Liver (tissue), 3 donors: ENCODE measurements at regions not wholly inside any gene's neighbourhood (a gene's known extent, or its start where the extent isn't known, plus 50 kb on each side); places are given as distances from the start of the nearest gene placed in this dataset.

ENCODE experiments used
- EGR1 ChIP-seq, 2 donors: IDR thresholded peaks; 2 replicates each; pipeline ENCODE4 v1.6.1; 2016 to 2018; ENCODE audit warnings: antibody characterized with exemption in 2 of 2, low read depth in 2 of 2
- GABPA ChIP-seq, 2 donors: IDR thresholded peaks in 1 of 2; conservative IDR thresholded peaks in 1 of 2; 2 replicates each; pipeline ENCODE4 v1.6.1; 2016; ENCODE audit warnings: antibody characterized with exemption in 2 of 2, mild to moderate bottlenecking in 1 of 2, moderate library complexity in 1 of 2
- HNF4A ChIP-seq, 2 donors: conservative IDR thresholded peaks; 2 replicates each; pipeline ENCODE4 v1.6.1; 2016; ENCODE audit warnings: antibody characterized with exemption in 2 of 2, mild to moderate bottlenecking in 2 of 2
- HNF4G ChIP-seq: IDR thresholded peaks from 2 replicates; pipeline ENCODE4 v1.6.1; 2016; ENCODE audit warnings: antibody characterized with exemption
- RAD21 ChIP-seq, 2 donors: IDR thresholded peaks; 2 replicates each; pipeline ENCODE4 v1.6.1; 2016; ENCODE audit warnings: antibody characterized with exemption in 2 of 2, mild to moderate bottlenecking in 2 of 2
- SP1 ChIP-seq: IDR thresholded peaks from 2 replicates; pipeline ENCODE4 v1.6.1; 2018; ENCODE audit warnings: antibody characterized with exemption, mild to moderate bottlenecking
- TAF1 ChIP-seq: conservative IDR thresholded peaks from 2 replicates; pipeline ENCODE4 v1.6.1; 2016; ENCODE audit warnings: antibody characterized with exemption, mild to moderate bottlenecking
- YY1 ChIP-seq: IDR thresholded peaks from 2 replicates; pipeline ENCODE4 v1.6.1; 2016; ENCODE audit warnings: antibody characterized with exemption, mild to moderate bottlenecking
- TF ChIP-seq, protein P1 (sequence below): fragments of 150-350 bp; IDR thresholded peaks from 2 replicates; pipeline ENCODE4 v1.5.1; 2017; ENCODE audit warnings: improper control_type of control experiment, low read depth, low read length; ENCODE audit not compliant: missing input control
- TF ChIP-seq, protein P2 (sequence below): IDR thresholded peaks from 2 replicates; pipeline ENCODE4 v1.6.1; 2016; ENCODE audit warnings: antibody characterized with exemption
- TF ChIP-seq, protein P3 (sequence below): IDR thresholded peaks from 2 replicates; pipeline ENCODE4 v1.6.1; 2016; ENCODE audit warnings: antibody characterized with exemption, mild to moderate bottlenecking
- TF ChIP-seq, protein P4 (sequence below): IDR thresholded peaks from 2 replicates; pipeline ENCODE4 v1.6.1; 2016; ENCODE audit warnings: antibody characterized with exemption
- donor health status: healthy.
- donor health status: healthy.

DNA sequence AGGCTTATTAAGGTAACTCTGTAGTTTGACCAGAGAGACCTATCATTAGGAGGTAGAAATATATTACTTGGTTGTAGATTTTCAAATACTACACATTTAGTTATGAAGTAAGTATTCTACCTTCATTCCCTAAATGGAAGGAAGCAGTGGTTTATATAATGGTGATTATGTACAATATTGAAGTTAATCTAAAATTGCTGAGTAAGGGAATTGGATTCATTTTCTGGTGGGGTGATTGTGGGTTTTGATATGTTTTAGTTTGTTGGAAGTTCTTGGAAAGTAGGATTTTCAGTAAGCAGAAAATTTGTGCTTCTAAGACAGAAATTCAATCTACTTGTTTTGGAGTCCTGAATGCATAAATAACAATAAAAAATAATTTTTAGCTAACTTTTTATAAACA lies 1830.9 kb upstream of the ADGRL3 start:
- no peak for TF ChIP-seq RAD21 (IDR thresholded peaks at IDR 0.05)
- TF ChIP-seq, protein P1, sequence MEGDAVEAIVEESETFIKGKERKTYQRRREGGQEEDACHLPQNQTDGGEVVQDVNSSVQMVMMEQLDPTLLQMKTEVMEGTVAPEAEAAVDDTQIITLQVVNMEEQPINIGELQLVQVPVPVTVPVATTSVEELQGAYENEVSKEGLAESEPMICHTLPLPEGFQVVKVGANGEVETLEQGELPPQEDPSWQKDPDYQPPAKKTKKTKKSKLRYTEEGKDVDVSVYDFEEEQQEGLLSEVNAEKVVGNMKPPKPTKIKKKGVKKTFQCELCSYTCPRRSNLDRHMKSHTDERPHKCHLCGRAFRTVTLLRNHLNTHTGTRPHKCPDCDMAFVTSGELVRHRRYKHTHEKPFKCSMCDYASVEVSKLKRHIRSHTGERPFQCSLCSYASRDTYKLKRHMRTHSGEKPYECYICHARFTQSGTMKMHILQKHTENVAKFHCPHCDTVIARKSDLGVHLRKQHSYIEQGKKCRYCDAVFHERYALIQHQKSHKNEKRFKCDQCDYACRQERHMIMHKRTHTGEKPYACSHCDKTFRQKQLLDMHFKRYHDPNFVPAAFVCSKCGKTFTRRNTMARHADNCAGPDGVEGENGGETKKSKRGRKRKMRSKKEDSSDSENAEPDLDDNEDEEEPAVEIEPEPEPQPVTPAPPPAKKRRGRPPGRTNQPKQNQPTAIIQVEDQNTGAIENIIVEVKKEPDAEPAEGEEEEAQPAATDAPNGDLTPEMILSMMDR: no peak
- TF ChIP-seq HNF4G: no peak
- no peak for TF ChIP-seq SP1
- TF ChIP-seq YY1: no peak
- no peak for TF ChIP-seq EGR1 (IDR thresholded peaks at IDR 0.05; ENCODE audit: low read depth in 2 of 2)
- TF ChIP-seq GABPA (IDR thresholded peaks at IDR 0.05 in 1 of 2, conservative IDR thresholded peaks at IDR 0.05 in 1 of 2): no peak
- TF ChIP-seq, protein P2, sequence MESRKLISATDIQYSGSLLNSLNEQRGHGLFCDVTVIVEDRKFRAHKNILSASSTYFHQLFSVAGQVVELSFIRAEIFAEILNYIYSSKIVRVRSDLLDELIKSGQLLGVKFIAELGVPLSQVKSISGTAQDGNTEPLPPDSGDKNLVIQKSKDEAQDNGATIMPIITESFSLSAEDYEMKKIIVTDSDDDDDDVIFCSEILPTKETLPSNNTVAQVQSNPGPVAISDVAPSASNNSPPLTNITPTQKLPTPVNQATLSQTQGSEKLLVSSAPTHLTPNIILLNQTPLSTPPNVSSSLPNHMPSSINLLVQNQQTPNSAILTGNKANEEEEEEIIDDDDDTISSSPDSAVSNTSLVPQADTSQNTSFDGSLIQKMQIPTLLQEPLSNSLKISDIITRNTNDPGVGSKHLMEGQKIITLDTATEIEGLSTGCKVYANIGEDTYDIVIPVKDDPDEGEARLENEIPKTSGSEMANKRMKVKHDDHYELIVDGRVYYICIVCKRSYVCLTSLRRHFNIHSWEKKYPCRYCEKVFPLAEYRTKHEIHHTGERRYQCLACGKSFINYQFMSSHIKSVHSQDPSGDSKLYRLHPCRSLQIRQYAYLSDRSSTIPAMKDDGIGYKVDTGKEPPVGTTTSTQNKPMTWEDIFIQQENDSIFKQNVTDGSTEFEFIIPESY: no peak
- TF ChIP-seq HNF4A (conservative IDR thresholded peaks at IDR 0.05): no peak
- TF ChIP-seq TAF1: no peak
- TF ChIP-seq, protein P3, sequence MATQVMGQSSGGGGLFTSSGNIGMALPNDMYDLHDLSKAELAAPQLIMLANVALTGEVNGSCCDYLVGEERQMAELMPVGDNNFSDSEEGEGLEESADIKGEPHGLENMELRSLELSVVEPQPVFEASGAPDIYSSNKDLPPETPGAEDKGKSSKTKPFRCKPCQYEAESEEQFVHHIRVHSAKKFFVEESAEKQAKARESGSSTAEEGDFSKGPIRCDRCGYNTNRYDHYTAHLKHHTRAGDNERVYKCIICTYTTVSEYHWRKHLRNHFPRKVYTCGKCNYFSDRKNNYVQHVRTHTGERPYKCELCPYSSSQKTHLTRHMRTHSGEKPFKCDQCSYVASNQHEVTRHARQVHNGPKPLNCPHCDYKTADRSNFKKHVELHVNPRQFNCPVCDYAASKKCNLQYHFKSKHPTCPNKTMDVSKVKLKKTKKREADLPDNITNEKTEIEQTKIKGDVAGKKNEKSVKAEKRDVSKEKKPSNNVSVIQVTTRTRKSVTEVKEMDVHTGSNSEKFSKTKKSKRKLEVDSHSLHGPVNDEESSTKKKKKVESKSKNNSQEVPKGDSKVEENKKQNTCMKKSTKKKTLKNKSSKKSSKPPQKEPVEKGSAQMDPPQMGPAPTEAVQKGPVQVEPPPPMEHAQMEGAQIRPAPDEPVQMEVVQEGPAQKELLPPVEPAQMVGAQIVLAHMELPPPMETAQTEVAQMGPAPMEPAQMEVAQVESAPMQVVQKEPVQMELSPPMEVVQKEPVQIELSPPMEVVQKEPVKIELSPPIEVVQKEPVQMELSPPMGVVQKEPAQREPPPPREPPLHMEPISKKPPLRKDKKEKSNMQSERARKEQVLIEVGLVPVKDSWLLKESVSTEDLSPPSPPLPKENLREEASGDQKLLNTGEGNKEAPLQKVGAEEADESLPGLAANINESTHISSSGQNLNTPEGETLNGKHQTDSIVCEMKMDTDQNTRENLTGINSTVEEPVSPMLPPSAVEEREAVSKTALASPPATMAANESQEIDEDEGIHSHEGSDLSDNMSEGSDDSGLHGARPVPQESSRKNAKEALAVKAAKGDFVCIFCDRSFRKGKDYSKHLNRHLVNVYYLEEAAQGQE: no peak
- TF ChIP-seq, protein P4, sequence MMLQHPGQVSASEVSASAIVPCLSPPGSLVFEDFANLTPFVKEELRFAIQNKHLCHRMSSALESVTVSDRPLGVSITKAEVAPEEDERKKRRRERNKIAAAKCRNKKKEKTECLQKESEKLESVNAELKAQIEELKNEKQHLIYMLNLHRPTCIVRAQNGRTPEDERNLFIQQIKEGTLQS: no peak
